ENCODE measurements at regions not wholly inside any gene's neighbourhood (a gene's known extent, or its start where the extent isn't known, plus 50 kb on each side); places are given as distances from the start of the nearest gene placed in this dataset.

DNA sequence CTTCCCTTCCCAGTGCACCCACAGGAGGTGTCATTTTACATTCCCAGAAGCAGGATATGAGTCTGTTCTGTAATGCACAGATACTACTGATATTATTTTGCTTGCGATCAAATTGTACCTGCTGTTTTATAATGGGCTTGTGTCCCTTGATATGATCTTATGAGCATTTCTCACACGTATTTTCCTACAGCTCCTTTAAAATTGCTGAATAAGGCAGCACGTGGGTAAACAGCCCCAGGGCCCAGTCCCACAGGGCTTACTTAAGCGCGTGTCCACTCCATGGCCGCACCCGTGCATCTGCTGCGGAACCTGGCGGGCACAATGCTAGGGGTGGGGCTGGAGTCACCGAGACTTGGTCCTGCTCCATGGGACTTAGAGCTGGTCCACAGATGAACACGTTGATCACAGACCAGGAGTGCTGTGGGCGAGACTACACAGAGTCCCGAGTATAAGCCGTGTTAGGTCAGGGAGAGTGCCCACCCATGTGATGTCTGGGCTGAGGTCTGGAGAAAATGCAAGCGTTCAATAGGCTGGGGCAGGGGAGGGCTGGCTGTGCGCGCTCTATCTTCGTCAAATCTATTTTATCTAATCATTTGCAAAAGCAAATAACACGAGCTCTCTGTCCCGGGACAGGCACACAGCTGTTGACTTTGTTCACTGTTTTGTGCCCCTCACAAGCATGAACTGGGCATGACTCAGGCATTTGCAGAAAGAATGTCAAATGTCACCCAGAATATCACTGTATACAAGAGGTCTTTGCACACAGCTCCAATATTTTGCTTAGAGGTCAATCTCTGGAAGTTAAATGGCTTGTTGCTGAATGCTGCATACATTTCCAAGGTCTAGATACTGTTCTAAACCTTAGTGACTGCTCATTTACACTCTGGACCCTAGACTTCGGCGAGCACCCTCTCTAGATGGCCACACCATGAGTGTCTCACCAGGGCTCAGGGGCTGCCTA lies 119.3 kb downstream of the CRYAA start:
- no peak overlapping the region for H3K4me2 ChIP-seq (ENCODE audit: insufficient read depth, low read length)

More for the DNA sequence above, 119.3 kb downstream of the CRYAA start:
- no peaks in the 10 kb centered on the region for H3K9me3 ChIP-seq (replicated peaks; ENCODE audit: control insufficient read depth, insufficient read depth, low read length)
- no peaks in the 10 kb centered on the region for H3K27me3 ChIP-seq (ENCODE audit: control insufficient read depth in 2 of 2, insufficient read depth in 2 of 2, low read length in 2 of 2)
- POLR2A ChIA-PET, result no interaction called here
- intact Hi-C loops (cut with micrococcal nuclease), result no loop called here
- no peak overlapping the region for H3K4me3 ChIP-seq (replicated peaks in 1 of 3; ENCODE audit: insufficient read depth in 1 of 3, low read depth in 1 of 3, low read length in 3 of 3)
- TF ChIP-seq FOS (IDR thresholded peaks at IDR 0.05; ENCODE audit: borderline replicate concordance, insufficient read depth, low read length), result no peak
- no peak for TF ChIP-seq GATA2 (IDR thresholded peaks at IDR 0.05; ENCODE audit: insufficient read depth, insufficient read length, low read depth, low read length)
- TF ChIP-seq, protein P1, sequence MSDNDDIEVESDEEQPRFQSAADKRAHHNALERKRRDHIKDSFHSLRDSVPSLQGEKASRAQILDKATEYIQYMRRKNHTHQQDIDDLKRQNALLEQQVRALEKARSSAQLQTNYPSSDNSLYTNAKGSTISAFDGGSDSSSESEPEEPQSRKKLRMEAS (IDR thresholded peaks at IDR 0.05; ENCODE audit: insufficient read depth, insufficient read length), result no peak
- TF ChIP-seq POLR2AphosphoS5 (IDR thresholded peaks at IDR 0.05; ENCODE audit: insufficient read depth, low read depth, low read length), result no peak
- TF ChIP-seq EZH2 (IDR thresholded peaks at IDR 0.05; ENCODE audit: borderline replicate concordance, low read depth, low read length, severe bottlenecking), result no peak
- TF ChIP-seq CTCF (IDR thresholded peaks at IDR 0.05; ENCODE audit: extremely low read depth in 1 of 2, insufficient read depth in 1 of 2, low read depth in 1 of 2, low read length in 2 of 2), result no peak
- TF ChIP-seq JUN (IDR thresholded peaks at IDR 0.05; ENCODE audit: borderline replicate concordance, insufficient read depth, insufficient read length, low read depth), result no peak
- no peak for TF ChIP-seq POLR2A (IDR thresholded peaks at IDR 0.05; ENCODE audit: low read depth, low read length)
- TF ChIP-seq MYC (IDR thresholded peaks at IDR 0.05; ENCODE audit: low read depth, low read length), result no peak
- FAIRE-seq (no peak), DNase-seq (ENCODE audit: low read depth, low spot score) (no peak)
- H3K27ac ChIP-seq (ENCODE audit: insufficient read depth, low read depth, low read length), result no peak overlapping the region
- no peak overlapping the region for H2AFZ ChIP-seq (ENCODE audit: low read depth, low read length)
- no peaks in the 10 kb centered on the region for H3K9me1 ChIP-seq (replicated peaks; ENCODE audit: control insufficient read depth, extremely low read depth, insufficient read depth, low read length)
- CTCF ChIA-PET, result no interaction called here
- dilution Hi-C loops (cut with MboI; ENCODE audit: extremely low pct_ligation_motif_present, low sequenced_read_pairs), result no loop called here
- H3K4me1 ChIP-seq (ENCODE audit: control insufficient read depth, extremely low read depth, insufficient read depth, low read length), result no peaks in the 10 kb centered on the region
- no peaks in the 10 kb centered on the region for H3K79me2 ChIP-seq (ENCODE audit: control insufficient read depth, insufficient read depth, low read length)
- H3K9ac ChIP-seq (replicated peaks; ENCODE audit: extremely low read depth, insufficient read depth, low read length), result no peak overlapping the region
- H4K20me1 ChIP-seq (replicated peaks; ENCODE audit: control insufficient read depth, extremely low read depth, insufficient read depth, low read length), result no peaks in the 10 kb centered on the region
- BruUV-seq (replicated peaks), result no TSS peak
- H3K36me3 ChIP-seq (ENCODE audit: control insufficient read depth in 2 of 2, extremely low read depth in 1 of 2, insufficient read depth in 2 of 2, low read length in 2 of 2), result no peaks in the 10 kb centered on the region
